GM19023 (cell line): ENCODE measurements at regions not wholly inside any gene's neighbourhood (a gene's known extent, or its start where the extent isn't known, plus 50 kb on each side); places are given as distances from the start of the nearest gene placed in this dataset.

Experiments
- ATAC-seq: cut with Tn5 transposase; IDR thresholded peaks from one replicate; pipeline ENCODE4 v1.9.1; 2021; ENCODE audit warnings: mild to moderate bottlenecking, moderate library complexity; ENCODE audit not compliant: unreplicated experiment

DNA sequence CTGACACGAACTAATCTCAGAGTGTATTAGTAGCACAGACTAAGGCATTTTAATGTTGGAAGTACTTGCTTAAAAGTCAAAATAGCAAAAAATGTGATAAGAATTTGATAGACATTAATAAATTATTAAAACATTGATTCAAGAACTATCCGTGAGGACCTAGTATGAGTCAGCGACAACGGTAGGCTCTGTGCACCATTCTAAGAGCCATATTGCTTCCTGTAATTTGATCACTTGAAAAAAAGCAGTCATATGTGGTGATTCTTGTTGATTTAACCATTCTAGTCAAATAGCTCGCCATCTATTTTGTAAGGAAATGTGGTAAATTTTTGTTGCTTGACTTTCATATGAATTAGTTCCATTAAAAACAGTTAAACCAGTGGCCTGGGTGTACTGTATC lies 534.9 kb upstream of the ARRDC4 start:
- no peak for ATAC-seq

DNA sequence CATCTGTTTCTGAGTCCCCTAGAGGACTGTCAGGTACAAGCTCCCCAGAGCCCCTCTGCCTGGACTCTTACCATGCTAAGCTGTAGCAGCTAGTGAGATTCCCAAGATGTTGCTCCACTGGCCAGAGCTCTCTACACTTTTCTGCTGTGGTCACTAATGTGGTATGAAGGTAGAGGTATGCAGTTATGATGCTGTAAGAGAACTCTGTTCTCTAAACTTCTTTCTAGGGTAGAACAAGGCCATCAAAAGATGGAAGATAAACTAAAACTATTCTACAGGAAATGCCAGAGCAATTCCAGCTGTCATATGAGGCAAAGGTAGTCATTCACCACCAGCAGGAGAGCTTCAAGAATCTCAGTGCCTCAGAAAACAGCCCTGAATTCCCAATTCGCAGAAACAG lies 517.4 kb upstream of the ARRDC4 start:
- no peak for ATAC-seq

DNA sequence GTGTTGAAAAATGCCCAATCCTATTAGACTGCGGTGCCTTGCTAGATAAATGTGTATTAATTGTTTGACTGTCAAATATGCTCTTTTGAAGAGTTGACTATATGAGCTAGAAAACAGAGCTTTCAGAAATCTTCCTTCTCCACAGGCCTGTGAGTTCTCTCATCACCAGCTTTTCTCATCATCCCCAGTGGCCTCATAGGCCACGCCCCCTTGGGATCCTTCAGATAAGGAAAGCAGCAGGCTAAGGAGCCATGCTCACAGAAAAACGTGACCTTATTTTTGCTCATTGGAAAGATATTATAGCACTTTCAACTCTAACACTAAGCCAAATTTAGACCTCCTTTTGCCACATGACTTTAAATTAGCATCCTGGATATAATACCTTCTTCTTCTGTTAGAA lies 514.4 kb upstream of the ARRDC4 start:
- ATAC-seq, result no peak

DNA sequence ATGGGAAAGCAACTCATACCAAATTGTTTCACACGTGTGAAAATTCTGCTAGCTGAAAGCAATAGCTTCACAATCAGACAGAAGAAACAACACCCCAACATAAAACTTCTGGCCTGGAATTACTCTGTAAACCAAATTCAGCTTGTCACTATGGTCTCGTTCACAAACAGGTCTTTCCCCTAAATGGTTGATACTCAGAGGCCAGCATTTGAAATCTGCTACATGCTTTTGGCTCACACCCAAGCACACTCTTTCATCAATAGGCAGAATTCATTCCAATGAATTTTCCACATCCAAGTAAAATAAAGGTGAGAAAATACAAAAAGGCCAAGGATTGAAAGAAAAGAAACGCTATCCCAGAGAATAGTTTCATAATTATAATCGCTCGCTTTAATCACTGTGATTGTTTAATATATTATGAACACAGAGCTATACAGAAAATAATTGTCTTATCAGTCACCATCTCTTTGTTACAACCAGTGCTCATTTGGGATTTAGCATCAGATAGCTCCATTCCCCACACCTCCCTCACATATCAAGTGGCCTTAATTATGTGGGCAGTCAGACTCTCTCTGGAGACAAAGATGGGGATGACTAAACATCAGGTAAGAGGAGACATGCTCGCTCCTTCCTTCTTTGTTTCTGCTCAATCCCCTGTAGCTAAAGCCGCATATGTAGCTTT lies 503.8 kb upstream of the ARRDC4 start:
- no peak for ATAC-seq

DNA sequence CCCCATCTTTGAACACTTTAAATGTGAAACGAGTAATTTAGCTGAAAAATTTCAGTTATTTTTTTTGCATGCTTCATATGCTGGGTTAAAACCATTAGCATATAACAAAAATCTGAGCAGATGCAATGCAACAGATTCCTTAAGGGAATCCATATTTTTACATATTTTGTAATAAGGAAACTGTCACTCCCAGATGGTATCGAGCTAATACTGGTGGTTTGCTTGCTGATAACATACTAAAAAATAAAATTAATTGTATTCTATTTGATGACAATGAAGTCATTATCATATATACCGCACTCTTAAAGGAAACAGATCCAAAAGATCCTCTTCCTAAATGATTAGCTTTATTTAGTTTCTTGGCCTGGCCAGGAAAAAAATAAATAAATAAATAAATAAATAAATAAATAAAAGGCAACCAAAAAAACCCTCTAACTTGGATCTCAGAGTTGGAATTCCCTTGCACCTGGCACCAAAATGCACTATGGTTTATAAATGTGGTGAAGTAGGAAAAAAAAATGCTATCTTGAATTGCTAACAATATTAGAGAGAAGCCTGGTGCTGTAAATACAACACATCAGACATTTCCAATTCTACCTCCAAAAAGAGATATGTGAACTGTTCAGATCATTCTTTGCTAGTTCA lies 503.2 kb upstream of the ARRDC4 start:
- no peak for ATAC-seq

DNA sequence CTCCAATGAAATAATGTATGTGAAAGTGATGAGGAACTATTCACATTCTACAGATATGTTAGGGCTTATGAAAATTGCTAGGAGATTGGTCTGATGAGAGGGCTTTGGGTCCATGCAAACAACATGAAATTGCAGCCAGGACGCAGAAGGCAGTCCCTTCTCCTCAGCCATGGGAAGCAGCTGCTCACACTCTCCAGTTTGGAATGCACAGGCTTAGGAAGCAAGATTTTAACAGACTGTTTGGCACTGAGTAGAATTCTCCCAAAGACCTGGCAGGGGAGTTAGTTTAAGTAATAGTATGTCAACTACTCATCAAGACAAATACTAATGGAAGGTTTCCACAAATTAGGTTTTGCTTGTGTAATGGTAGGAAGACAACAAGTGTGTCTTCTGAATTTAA lies 500.7 kb upstream of the ARRDC4 start:
- ATAC-seq, result no peak

DNA sequence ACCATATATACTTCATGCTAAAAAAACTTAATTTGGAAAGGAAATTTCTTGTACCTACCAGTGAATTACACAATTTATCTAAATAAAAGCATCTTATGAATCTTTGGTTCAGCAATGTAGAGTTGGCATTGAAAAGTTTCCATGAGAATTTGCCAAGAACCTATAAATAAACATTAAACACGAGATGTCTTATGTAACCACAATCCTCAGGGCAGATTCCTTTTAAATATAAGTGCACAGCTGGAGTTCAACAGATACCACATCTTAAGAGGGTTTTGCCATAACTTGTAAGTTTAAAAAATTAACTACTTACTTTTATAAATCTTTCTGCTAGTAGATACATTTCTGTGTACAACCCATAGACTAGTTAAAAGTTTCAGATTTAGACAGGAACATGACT lies 499.3 kb upstream of the ARRDC4 start:
- no peak for ATAC-seq

DNA sequence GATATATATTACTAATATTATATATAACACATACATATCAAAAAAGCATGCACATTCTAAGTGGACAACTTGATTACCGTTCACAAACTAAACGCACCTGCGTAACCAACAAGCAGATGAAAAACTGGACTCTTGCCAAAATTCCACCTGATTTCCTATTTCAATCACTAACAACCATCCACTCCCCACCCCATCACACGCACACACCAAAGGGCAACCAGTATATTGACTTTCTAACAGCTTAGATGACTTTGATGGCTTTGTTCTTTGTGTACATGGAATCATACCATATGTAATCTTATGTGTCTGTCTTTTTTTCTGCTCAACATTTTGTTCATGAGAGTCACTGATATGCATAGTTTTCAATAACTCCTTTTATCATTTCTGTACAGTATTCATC lies 496.8 kb upstream of the ARRDC4 start:
- ATAC-seq, result no peak

DNA sequence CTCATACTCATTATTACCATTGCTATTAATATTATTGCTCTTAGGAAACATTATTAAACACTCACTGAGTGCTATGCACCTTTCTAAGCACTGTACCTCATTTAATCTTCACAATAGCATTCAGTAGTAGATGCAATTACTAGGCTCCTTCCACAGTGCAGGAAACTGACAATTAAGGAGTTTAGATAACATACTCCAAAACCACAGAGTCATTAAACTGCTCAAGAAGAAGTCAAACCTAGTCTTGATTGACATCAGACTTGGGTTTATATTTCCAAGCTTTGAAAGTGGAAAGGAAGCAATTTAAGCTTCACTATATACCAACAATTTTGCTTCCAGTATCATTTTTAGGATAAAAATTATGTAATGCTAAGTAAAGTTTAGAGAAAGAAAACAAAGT lies 490.1 kb upstream of the ARRDC4 start:
- ATAC-seq, result no peak

DNA sequence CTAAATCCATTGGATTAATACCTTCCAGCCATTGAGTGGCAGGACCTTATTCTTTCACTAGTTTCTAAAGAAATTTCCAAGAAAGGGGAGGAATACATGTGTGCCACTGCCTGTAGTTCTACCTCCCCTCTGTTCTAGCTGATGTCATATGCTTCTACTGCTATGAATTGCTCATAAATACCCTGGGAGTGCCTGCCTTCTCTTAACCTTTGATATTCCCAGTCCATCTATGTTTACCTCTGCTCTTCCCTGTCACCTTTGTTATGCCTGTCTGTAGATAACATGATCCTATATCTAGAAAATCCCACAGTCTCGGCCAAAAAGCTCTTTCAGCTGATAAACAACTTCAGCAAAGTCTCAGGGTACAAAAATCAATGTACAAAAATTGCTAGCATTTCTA lies 486.9 kb upstream of the ARRDC4 start:
- ATAC-seq, result no peak

DNA sequence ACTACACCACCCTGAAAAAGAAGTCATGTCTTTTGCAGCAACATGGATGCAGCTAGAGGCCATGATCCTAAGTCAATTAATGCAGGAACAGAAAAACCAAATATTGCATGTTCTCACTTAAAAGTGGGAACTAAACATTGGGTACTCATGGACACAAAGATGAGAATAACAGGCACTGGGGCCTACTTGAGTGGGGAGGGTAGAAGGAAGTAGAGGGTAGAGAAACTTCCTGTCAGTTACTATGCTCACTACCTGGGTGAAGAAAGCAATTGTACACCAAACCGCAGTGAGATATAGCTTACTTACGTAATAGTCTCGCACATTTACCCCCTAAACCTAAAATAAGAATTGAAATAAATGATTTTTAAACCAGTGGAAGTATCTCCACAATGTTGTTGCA lies 480.5 kb upstream of the ARRDC4 start:
- ATAC-seq, result no peak

DNA sequence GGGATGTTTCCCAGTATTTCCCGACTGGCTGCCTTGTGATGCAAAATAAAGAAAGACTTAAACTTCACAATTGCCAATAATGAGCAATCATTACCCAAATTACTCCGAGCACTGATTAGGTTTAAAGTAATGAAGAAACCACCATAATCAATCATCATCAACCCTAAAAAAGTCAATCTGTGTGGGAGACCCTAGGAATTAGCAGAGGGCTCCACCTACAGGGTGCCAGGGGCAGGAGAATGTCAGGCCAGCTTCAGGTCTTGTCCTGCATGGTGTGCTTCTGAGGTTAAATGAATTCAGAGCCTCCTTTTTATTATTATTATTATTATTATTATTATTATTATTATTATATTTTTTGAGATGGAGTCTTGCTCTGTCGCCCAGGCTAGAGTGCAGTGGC lies 478.0 kb upstream of the ARRDC4 start:
- ATAC-seq, result no peak

DNA sequence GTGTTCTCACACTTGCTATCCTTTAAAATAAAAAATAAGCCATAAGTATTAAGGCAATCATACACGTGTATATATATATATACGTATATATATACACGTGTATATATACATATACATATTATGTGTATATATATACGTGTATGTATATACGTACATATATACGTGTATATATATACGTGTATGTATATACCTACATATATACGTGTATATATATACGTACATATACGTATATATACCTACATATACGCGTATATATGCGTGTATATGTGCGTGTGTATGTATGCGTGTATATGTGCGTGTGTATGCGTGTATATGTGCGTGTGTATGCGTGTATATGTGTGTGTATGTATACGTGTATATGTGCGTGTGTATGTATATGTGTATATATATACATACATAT lies 477.3 kb upstream of the ARRDC4 start:
- ATAC-seq, result no peak

DNA sequence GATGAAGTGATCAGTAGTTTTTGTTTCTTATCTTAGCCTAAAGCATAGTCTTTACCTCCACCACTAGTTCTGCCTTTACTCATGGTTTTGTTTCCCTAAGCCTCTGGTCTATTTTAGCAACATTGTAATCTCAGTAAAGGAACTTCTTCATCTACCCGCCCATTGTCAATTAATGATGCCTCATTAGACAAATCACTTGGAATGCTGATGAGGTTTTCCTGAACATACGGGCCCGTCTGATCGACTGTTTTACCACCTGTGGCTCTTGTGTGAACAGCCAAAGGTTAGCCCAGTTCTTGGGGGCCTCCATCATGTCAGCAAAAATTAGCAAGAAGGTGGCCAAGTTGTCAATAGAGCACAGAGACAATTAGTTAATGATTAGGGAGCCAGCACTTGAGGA lies 470.1 kb upstream of the ARRDC4 start:
- ATAC-seq, result no peak

DNA sequence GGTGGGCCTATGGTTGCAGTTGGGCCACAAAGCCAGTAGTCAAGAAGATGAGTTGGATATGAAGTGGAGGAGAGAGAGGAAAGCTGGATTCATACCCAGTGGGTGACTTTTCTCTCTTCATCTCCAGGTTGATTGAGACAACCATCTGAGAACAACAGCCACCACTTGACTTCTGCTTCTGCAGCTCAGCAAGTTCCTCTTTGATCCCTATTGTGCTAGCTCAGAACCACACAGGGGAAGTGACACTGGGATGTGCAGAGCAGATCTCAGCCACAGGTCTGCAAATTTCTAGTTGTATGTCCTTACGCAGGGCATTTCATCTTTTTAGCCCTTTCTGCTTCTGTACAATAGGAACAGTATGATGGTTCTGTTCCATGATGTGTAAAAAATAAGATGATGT lies 459.2 kb upstream of the ARRDC4 start:
- ATAC-seq, result no peak

DNA sequence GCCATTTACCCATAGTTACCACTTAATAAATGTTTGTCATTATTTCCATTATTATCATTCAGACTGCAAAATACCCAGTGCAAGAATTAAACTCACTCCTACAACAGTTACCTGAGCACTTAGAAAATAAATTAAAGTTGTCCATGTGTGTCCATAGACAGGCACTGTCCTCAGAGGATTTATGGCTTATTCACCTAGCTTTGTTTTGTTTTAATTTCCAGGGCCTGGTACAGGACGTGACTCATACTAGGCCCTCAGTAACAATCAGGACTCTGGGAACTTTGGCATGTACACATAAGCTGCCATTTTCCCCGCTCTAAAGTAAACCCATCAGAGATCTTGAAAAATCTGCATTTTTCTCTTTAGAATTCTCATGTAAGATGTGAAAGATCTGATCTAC lies 458.5 kb upstream of the ARRDC4 start:
- no peak for ATAC-seq

DNA sequence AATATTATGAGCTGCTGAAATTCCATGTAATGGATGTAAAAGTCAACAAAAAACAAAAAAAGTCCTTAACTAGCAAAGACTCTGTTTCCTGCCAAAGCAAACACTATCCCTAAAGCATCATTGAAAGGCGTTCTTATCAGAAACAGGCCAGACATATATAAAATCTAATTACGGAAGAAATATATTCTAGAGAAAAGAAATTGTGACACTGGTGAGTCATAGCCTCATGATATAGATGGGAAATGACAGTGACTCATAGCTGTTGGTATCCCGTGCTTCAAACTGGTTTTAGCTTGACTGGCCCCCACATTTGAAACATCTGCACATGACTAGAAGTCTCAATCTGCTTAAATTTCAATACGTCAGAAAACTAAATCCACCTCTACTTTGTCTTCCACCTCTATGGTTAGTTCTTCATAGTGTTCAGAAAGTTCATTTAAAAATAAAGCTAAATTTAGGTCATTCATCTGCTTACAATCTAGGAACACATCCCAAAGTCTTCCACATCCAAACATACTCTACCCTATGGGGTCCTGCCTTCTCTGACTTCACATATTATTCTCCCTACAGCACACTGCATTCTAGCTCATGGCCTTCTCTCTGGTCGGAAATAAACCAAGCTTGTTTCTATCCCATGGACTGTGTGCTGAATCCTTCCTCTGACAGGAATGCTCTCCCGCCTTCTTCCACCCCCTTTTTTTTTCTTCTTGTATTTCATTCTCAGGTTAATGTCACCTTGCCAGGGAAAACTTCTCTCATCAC lies 456.3 kb upstream of the ARRDC4 start:
- no peak for ATAC-seq

DNA sequence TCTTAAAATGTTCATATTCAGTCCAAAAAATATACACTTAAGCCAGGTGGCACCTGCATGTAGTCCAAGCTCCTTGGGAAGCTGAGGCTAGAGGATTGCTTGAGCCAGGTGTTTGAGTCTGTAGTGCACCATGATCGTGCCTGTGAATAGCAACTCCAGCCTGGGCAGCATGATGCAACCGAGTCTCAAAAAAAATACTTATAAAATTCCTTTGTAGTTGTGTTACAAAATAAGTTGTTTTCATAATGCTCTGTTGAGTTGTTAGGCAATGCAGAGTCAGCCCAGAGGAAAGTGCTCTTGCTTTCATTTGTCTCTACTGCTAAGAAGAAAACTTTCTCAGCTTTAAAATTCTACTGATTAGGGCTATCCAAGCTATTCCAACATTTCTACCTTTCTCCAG lies 442.8 kb upstream of the ARRDC4 start:
- ATAC-seq, result no peak

DNA sequence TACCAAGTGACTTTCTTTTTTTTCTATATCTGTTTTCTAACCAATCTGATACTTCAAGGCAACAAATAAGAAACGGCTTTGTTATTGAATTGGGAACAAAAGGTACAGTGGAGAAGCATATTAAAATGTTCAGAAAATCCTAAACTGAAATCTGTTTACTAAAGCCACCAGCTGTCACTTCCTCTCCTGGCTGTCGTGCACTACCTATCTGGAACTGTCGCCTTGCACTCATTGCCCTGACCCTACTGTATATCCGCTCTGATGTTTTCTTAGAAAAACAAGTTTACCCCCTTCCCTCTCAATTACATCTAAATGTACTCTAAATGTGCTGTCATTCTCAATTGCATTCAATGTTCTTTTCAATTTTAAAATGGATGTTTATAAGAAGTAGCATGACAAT lies 439.8 kb upstream of the ARRDC4 start:
- no peak for ATAC-seq

DNA sequence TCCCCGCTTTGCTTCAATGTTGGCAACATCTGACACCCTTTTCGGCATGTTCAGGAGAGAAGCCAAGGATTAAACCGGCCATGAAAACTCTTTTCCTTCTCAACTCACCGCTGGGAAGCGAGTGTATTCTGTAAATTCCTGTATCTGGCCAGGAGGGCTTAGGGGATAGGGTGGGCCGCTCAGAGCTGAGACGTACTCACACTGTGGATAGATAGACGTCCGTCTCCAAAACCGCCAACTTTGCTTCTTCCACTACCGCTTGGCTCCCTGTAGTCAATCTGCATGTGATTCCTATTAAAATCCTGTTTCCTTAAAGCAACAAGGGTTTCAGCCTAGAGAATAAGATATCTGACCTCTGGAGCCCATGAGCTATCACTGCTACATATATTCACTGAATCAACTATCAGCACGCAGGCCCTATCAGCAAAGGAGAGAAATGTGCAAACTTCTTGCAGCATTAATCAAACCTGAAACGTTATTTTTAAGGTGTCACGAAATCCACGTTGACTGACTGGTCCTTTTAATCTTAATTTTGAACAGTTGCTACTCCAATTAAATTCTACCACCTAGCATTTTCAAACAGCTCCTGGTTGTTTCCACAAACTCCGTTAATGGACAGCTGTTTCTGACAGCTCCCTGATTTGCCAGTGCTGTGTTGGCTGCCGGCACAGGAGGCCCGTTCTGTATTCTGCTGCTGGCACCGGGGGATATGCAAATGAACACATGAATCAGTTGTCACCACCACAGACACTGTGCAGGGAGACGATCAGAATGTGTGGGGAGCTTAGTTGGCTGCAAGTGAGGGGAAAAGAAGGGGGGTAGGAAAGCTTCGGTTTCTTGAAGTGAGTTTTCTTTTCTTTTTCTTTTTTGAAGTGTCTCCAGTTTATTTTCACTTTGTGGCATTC lies 438.9 kb upstream of the ARRDC4 start:
- no peak for ATAC-seq

DNA sequence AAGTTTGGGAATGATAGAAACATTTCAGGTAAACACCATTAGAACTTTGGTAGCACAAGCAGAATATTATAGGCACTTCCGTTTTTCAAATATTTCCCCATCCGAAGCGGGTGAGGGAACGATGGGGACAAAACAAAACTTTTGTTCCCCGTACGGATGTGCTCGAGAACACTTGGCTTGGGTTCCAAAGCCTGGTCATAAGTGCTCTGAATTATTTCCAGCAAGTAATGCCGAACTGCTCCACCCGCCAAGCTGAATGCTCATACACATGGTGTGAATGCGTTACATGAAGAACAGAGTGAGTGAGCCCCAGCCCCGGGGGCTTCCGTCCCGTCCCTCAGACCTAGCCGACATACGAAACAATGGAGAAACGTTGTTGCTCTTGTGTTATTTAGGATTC lies 438.2 kb upstream of the ARRDC4 start:
- ATAC-seq, result no peak
